HEK293 (cell line): ENCODE measurements at regions not wholly inside any gene's neighbourhood (a gene's known extent, or its start where the extent isn't known, plus 50 kb on each side); places are given as distances from the start of the nearest gene placed in this dataset.

ENCODE experiments used
- CTCF ChIA-PET: fragments of 350-600 bp; formaldehyde crosslinking; extraction: SDS; loops from one replicate; lab custom pipeline; 2021; ENCODE audit warnings: antibody characterized with exemption; lab: Yijun Ruan, JAX
- POLR2A ChIA-PET: fragments of 300-600 bp; formaldehyde crosslinking; extraction: SDS; loops from one replicate; lab custom pipeline; 2020; ENCODE audit warnings: antibody characterized with exemption, inconsistent platforms; lab: Yijun Ruan, JAX
- H3K27ac ChIP-seq: fragments of 200-500 bp; sonication (Bioruptor generic); 2 replicates; pipeline ENCODE4 v1.5.1; 2014; ENCODE audit warnings: low read depth, low read length, control low read depth, inconsistent platforms; ENCODE audit errors: extremely low read depth
- H3K36me3 ChIP-seq, 2 experiments: fragments of 200-500 bp in 1 of 2; sonication (Bioruptor generic) in 1 of 2; 1 replicate in 1 of 2; 2 replicates in 1 of 2; pipeline ENCODE4 v1.5.1; 2014 to 2017; ENCODE audit warnings: inconsistent platforms in 2 of 2, low read length in 2 of 2; ENCODE audit not compliant: control insufficient read depth in 2 of 2, insufficient read depth in 1 of 2
- H3K4me1 ChIP-seq: fragments of 200-500 bp; sonication (Bioruptor generic); 2 replicates; pipeline ENCODE4 v1.5.1; 2014; ENCODE audit warnings: mild to moderate bottlenecking, low read length, inconsistent platforms; ENCODE audit not compliant: control insufficient read depth, insufficient read depth
- H3K4me3 ChIP-seq: 2 replicates; pipeline ENCODE4 v1.5.1; 2011; ENCODE audit warnings: low read depth, mild to moderate bottlenecking, control low read depth, low read length, moderate library complexity
- H3K9me3 ChIP-seq: fragments of 200-500 bp; sonication (Bioruptor generic); 2 replicates; pipeline ENCODE4 v1.5.1; 2014; ENCODE audit warnings: low read depth, low read length, inconsistent platforms; ENCODE audit not compliant: control insufficient read depth, insufficient read depth
- HOXC10 ChIP-seq: sonication (generic); formaldehyde crosslinking; IDR thresholded peaks from 2 replicates; pipeline ENCODE4 v1.8.1; 2023; ENCODE audit warnings: mild to moderate bottlenecking, missing genetic modification reagents
- SP2 ChIP-seq: fragments of 450-650 bp; formaldehyde crosslinking; IDR thresholded peaks from 2 replicates; pipeline ENCODE4 v1.5.1; 2016; ENCODE audit warnings: missing biosample characterization, missing genetic modification characterization
- TCF7L2 ChIP-seq: IDR thresholded peaks from 2 replicates; pipeline ENCODE4 v1.6.1; 2011; ENCODE audit warnings: low read depth, mild to moderate bottlenecking, inconsistent platforms, low read length, moderate library complexity, borderline replicate concordance
- TRIM28 ChIP-seq: IDR thresholded peaks from 2 replicates; pipeline ENCODE4 v1.6.1; 2011; ENCODE audit warnings: low read length, control low read depth, borderline replicate concordance
- ZBTB21 ChIP-seq: fragments of 450-650 bp; formaldehyde crosslinking; IDR thresholded peaks from 2 replicates; pipeline ENCODE4 v1.5.1; 2017; ENCODE audit warnings: missing biosample characterization, missing genetic modification characterization
- ZNF114 ChIP-seq: fragments of 450-650 bp; formaldehyde crosslinking; IDR thresholded peaks from 2 replicates; pipeline ENCODE4 v1.5.0; 2017; ENCODE audit warnings: missing biosample characterization, missing genetic modification characterization
- ZNF2 ChIP-seq: fragments of 450-650 bp; formaldehyde crosslinking; IDR thresholded peaks from 2 replicates; pipeline ENCODE4 v1.5.1; 2016; ENCODE audit warnings: missing biosample characterization, missing genetic modification characterization
- ZNF341 ChIP-seq: fragments of 450-650 bp; formaldehyde crosslinking; IDR thresholded peaks from 2 replicates; pipeline ENCODE4; 2016; ENCODE audit warnings: low read depth, missing biosample characterization, missing genetic modification characterization
- ZNF366 ChIP-seq: fragments of 450-650 bp; formaldehyde crosslinking; conservative IDR thresholded peaks from 2 replicates; pipeline ENCODE4 v1.5.1; 2016; ENCODE audit warnings: missing biosample characterization, missing genetic modification characterization
- ZNF501 ChIP-seq: fragments of 450-650 bp; formaldehyde crosslinking; IDR thresholded peaks from 2 replicates; pipeline ENCODE4 v1.5.1; 2016; ENCODE audit warnings: missing biosample characterization, missing genetic modification characterization
- ZNF510 ChIP-seq: fragments of 450-650 bp; formaldehyde crosslinking; IDR thresholded peaks from 2 replicates; pipeline ENCODE4 v1.5.1; 2018; ENCODE audit warnings: mild to moderate bottlenecking, missing genetic modification characterization, missing biosample characterization; ENCODE audit not compliant: insufficient replicate concordance
- ZNF658 ChIP-seq: fragments of 450-650 bp; formaldehyde crosslinking; IDR thresholded peaks from 2 replicates; pipeline ENCODE4; 2016; ENCODE audit warnings: missing biosample characterization, missing genetic modification characterization
- ZNF707 ChIP-seq: fragments of 450-650 bp; formaldehyde crosslinking; IDR thresholded peaks from 2 replicates; pipeline ENCODE4 v1.5.1; 2016; ENCODE audit warnings: missing biosample characterization, missing genetic modification characterization
- ZNF747 ChIP-seq: fragments of 450-650 bp; formaldehyde crosslinking; IDR thresholded peaks from 2 replicates; pipeline ENCODE4 v1.5.1; 2016; ENCODE audit warnings: missing biosample characterization, missing genetic modification characterization
- ZNF776 ChIP-seq: fragments of 450-650 bp; formaldehyde crosslinking; IDR thresholded peaks from 2 replicates; pipeline ENCODE4 v1.5.0; 2017; ENCODE audit warnings: missing biosample characterization, missing genetic modification characterization, borderline replicate concordance
- ZNF791 ChIP-seq: fragments of 450-650 bp; formaldehyde crosslinking; IDR thresholded peaks from 2 replicates; pipeline ENCODE4 v1.5.1; 2016; ENCODE audit warnings: missing biosample characterization, missing genetic modification characterization
- TF ChIP-seq, protein P1 (sequence below): sonication (generic); formaldehyde crosslinking; IDR thresholded peaks from 2 replicates; pipeline ENCODE4 v1.8.1; 2022; ENCODE audit warnings: mild to moderate bottlenecking, moderate library complexity, missing genetic modification reagents
- TF ChIP-seq, protein P2 (sequence below): fragments of 450-650 bp; formaldehyde crosslinking; IDR thresholded peaks from 2 replicates; pipeline ENCODE4 v1.5.1; 2016; ENCODE audit warnings: missing biosample characterization, missing genetic modification characterization
- TF ChIP-seq, protein P3 (sequence below): fragments of 450-650 bp; formaldehyde crosslinking; IDR thresholded peaks from 2 replicates; pipeline ENCODE4 v1.5.1; 2016; ENCODE audit warnings: missing biosample characterization, missing genetic modification characterization
- TF ChIP-seq, protein P4 (sequence below): fragments of 450-650 bp; formaldehyde crosslinking; IDR thresholded peaks from 2 replicates; pipeline ENCODE4 v1.5.1; 2016; ENCODE audit warnings: missing biosample characterization, missing genetic modification characterization
- TF ChIP-seq, protein P5 (sequence below): fragments of 450-650 bp; formaldehyde crosslinking; IDR thresholded peaks from 2 replicates; pipeline ENCODE4 v1.5.1; 2017; ENCODE audit warnings: missing biosample characterization, missing genetic modification characterization

DNA sequence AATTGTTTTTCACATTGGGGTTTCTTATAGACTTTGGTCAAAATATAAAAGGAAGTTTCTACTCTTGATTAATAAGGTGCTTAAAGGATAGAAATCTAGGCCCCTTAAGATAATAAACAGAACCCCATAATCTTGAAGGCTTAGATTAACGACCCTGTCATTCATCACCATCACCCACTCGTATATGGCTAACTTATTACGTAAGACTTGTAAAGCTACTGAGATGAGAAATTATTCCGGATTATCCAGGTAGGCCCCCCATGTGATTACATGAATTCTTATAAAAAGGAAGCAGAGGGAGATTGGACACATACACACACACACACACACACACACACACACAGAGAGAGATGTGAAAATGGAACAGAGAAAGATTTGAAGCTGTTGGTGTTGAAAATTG lies 1489.2 kb upstream of the TENM4 start:
- Histone ChIP-seq H3K9me3 (no peaks in the 10 kb centered on the region), H3K27ac (no peak overlapping the region), H3K4me1 (no peaks in the 10 kb centered on the region), H3K36me3 (no peaks in the 10 kb centered on the region), H3K4me3 (no peak overlapping the region)
- TF ChIP-seq ZNF791 (tag by site-specific recombination) (no peak), ZBTB21 (no peak), ZNF747 (tag by site-specific recombination) (no peak), HOXC10 (CRISPR knock-in tag) (no peak), ZNF114 (tag by site-specific recombination) (no peak), ZNF501 (no peak)
- TF ChIP-seq, protein P1, sequence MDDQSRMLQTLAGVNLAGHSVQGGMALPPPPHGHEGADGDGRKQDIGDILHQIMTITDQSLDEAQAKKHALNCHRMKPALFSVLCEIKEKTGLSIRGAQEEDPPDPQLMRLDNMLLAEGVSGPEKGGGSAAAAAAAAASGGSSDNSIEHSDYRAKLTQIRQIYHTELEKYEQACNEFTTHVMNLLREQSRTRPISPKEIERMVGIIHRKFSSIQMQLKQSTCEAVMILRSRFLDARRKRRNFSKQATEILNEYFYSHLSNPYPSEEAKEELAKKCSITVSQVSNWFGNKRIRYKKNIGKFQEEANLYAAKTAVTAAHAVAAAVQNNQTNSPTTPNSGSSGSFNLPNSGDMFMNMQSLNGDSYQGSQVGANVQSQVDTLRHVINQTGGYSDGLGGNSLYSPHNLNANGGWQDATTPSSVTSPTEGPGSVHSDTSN (CRISPR knock-in tag), result no peak
- ChIA-PET CTCF (no interaction called here), POLR2A (no interaction called here)

DNA sequence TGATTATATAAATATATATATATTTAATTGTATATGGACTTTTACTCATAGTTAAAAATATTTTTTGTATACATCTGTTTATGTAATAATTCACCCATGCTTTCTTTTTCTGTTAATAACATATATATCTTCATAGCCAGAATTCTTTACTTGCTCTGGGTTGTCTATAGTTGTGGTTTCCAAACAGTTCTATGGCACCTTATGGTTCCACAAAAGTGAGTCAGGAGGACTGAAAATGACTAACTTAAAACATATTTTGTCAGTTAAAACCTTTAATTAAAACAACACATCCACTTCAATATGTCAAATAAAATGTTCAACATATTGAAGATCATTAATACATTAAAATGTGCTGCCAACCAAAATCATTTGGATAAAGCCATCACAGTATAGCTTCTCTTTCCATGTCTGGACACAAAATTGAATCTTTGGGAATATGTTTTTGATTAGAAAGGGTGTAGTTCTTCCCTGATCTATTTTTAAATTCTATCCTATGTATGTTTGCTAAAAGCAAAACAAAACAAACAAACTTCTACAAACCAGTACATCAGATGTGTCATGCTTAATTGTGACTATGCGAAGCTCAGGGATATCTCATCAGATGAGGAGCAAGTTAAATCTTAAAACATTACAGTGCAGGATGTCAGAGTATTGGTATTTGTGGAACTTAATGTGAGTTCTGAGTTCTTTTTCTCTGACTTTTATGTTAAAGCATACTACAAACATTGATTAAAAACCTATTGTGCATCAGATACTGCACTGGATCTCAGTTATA lies 1488.4 kb upstream of the TENM4 start:
- Histone ChIP-seq H3K9me3 (no peaks in the 10 kb centered on the region), H3K27ac (no peak overlapping the region), H3K4me1 (no peaks in the 10 kb centered on the region), H3K4me3 (no peak overlapping the region), H3K36me3 (no peaks in the 10 kb centered on the region)
- TF ChIP-seq TCF7L2 (no peak), ZNF510 (no peak)
- TF ChIP-seq, protein P2, sequence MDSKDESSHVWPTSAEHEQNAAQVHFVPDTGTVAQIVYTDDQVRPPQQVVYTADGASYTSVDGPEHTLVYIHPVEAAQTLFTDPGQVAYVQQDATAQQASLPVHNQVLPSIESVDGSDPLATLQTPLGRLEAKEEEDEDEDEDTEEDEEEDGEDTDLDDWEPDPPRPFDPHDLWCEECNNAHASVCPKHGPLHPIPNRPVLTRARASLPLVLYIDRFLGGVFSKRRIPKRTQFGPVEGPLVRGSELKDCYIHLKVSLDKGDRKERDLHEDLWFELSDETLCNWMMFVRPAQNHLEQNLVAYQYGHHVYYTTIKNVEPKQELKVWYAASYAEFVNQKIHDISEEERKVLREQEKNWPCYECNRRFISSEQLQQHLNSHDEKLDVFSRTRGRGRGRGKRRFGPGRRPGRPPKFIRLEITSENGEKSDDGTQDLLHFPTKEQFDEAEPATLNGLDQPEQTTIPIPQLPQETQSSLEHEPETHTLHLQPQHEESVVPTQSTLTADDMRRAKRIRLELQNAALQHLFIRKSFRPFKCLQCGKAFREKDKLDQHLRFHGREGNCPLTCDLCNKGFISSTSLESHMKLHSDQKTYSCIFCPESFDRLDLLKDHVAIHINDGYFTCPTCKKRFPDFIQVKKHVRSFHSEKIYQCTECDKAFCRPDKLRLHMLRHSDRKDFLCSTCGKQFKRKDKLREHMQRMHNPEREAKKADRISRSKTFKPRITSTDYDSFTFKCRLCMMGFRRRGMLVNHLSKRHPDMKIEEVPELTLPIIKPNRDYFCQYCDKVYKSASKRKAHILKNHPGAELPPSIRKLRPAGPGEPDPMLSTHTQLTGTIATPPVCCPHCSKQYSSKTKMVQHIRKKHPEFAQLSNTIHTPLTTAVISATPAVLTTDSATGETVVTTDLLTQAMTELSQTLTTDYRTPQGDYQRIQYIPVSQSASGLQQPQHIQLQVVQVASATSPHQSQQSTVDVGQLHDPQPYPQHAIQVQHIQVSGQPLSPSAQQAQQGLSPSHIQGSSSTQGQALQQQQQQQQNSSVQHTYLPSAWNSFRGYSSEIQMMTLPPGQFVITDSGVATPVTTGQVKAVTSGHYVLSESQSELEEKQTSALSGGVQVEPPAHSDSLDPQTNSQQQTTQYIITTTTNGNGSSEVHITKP (tag by site-specific recombination), result no peak
- ChIA-PET POLR2A (no interaction called here), CTCF (no interaction called here)

DNA sequence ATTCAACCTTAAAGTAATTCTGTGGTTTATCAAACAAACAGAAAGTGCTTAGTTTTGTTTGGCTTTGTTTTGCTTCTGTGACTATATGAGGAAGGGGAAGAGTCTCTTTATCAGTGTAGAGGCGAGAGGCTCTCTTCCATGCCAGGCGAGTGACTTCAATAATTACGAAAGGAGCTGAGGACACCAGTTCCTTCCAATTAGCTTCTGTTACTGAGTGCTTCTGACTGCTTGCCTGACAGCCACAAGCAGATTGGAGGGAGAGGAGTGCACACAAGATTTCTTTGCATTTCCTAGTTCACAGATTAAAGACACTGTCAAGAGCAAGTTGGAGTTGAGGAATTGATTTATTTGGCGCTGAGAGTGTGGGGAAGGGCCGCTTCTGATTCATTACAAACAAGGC lies 1484.5 kb upstream of the TENM4 start:
- CTCF ChIA-PET, result no interaction called here
- POLR2A ChIA-PET, result no interaction called here
- no peak for TF ChIP-seq ZNF366 (tag by site-specific recombination)
- TF ChIP-seq ZNF2 (tag by site-specific recombination), result no peak
- TF ChIP-seq, protein P3, sequence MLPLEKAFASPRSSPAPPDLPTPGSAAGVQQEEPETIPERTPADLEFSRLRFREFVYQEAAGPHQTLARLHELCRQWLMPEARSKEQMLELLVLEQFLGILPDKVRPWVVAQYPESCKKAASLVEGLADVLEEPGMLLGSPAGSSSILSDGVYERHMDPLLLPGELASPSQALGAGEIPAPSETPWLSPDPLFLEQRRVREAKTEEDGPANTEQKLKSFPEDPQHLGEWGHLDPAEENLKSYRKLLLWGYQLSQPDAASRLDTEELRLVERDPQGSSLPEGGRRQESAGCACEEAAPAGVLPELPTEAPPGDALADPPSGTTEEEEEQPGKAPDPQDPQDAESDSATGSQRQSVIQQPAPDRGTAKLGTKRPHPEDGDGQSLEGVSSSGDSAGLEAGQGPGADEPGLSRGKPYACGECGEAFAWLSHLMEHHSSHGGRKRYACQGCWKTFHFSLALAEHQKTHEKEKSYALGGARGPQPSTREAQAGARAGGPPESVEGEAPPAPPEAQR (tag by site-specific recombination), result no peak
- no peak for TF ChIP-seq TRIM28
- no peak for TF ChIP-seq SP2 (tag by site-specific recombination)
- no peak for TF ChIP-seq ZNF776
- TF ChIP-seq ZNF658 (tag by site-specific recombination), result no peak
- TF ChIP-seq, protein P4, sequence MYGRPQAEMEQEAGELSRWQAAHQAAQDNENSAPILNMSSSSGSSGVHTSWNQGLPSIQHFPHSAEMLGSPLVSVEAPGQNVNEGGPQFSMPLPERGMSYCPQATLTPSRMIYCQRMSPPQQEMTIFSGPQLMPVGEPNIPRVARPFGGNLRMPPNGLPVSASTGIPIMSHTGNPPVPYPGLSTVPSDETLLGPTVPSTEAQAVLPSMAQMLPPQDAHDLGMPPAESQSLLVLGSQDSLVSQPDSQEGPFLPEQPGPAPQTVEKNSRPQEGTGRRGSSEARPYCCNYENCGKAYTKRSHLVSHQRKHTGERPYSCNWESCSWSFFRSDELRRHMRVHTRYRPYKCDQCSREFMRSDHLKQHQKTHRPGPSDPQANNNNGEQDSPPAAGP (tag by site-specific recombination), result no peak
- TF ChIP-seq, protein P5, sequence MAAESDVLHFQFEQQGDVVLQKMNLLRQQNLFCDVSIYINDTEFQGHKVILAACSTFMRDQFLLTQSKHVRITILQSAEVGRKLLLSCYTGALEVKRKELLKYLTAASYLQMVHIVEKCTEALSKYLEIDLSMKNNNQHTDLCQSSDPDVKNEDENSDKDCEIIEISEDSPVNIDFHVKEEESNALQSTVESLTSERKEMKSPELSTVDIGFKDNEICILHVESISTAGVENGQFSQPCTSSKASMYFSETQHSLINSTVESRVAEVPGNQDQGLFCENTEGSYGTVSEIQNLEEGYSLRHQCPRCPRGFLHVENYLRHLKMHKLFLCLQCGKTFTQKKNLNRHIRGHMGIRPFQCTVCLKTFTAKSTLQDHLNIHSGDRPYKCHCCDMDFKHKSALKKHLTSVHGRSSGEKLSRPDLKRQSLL (tag by site-specific recombination), result no peak
- TF ChIP-seq ZNF341 (tag by site-specific recombination), result no peak
- no peak for TF ChIP-seq ZNF707 (tag by site-specific recombination)

More for the DNA sequence above, 1484.5 kb upstream of the TENM4 start:
- no peaks in the 10 kb centered on the region for H3K4me1 ChIP-seq
- no peak overlapping the region for H3K4me3 ChIP-seq
- no peaks in the 10 kb centered on the region for H3K9me3 ChIP-seq
- H3K36me3 ChIP-seq, result no peaks in the 10 kb centered on the region
- H3K27ac ChIP-seq, result no peak overlapping the region
